ENCODE measurements at regions not wholly inside any gene's neighbourhood (a gene's known extent, or its start where the extent isn't known, plus 50 kb on each side); places are given as distances from the start of the nearest gene placed in this dataset.

DNA sequence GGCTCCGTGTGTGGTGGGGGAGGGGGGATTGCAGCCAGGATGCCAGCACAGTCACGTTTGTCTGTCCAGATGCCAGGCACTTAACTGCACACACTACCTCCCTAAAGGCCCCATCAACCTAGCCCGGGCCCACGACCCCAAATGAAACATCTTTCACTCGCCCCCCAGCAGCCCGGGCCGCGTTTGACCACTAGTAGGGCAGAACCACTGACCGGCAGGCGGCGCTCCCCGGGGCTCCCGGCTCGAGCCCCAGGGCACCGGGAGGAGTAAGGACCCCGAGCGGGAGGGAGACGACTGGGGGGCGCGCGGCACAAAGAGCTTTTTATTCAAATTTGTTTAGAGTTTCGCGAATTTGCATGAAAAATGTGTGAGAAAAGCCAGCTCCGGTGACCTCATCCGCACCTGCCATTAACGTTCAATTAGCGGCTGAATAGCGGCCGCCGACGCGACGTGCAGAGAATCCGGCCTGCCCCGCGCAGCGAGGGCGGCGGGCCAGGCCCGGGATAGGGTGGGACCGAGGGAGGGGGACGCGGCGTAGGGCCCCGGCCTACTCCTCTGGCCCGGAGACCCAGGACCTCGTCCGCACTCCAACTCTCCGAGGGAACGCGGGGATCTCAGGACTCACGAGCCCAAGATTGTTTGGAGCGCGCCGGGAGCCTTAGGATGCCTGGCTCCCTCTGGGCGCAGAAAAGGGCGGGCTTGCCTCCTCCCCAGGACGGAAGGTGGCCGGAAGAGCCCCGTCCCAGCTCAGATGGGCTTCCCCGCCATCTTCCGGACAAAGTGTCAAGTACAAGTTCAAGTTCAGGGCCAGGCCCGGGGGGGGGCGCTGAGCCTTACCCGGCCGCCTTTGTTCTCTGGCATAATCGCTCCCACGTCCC, 64.9 kb upstream of the POLG start:
- peak; percentile 56 to 57 for DNase-seq

DNA sequence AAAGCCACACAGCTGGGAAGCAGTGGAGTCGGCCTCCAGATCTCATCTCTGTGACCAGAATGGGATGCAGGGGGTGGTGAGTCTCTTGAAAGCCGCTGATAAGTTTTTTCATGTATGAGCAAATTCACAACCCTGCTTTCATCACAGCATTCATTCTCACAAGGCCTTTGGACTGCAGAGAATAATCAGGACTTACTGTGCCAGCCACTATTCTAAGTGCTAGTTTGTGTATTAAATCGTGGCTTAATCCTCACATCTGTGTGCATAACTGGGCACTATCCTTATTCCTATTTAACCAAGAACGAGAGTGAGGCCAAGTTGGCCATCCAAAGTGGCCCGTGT, 64.2 kb upstream of the POLG start:
- DNase-seq, result no peak

- DNase-seq, result no peak
Measured at GRCh38 chr15:89397653-89398023, 63.0 kb upstream of the POLG start.

- no peak for DNase-seq
Measured at GRCh38 chr15:89396723-89397652, 62.4 kb upstream of the POLG start.

- peak in 1 of 2 experiments; percentile 39 for DNase-seq
Measured at GRCh38 chr15:89395996-89396395, 61.4 kb upstream of the POLG start.

DNA sequence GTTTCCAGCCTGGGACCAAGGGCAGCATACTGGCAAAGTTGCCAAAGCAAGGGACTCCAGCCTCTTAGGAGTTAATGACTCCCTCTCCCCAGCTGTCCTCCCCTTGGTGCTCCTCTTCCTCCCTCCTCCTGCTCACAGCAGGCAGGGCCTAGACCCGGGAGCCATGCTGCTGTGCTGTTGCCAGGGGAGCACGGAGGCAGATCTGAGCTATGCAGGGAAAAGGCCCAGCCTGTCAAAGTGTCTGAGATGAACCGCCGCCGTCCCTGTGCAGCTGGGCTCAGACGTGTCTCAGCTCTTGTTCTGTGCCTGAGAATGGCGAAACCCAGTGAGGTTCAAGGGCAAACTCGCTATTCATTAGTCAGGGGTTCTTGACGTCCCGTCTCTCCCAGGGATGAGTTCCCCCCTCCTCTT, 60.8 kb upstream of the POLG start:
- no peak for DNase-seq

DNA sequence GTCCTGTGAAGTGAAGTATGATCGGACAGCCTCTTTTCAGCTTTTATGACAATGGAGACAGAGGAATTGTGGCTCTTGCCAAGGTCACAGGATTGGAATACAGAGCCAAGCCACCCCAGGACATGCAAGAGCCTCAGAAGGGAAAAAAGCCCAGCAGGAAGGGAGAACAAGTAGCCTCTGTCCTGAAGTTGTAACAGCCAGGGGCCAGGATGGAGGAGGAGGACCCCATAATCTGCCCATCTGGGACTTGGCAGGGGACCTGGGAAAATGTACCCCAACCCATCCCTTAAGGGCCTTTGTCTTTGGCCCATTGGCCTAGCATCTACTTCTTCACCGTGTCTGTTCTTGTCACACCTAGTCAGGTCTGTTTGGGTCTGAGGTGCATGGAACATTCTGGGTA, 60.4 kb upstream of the POLG start:
- no peak for DNase-seq

DNA sequence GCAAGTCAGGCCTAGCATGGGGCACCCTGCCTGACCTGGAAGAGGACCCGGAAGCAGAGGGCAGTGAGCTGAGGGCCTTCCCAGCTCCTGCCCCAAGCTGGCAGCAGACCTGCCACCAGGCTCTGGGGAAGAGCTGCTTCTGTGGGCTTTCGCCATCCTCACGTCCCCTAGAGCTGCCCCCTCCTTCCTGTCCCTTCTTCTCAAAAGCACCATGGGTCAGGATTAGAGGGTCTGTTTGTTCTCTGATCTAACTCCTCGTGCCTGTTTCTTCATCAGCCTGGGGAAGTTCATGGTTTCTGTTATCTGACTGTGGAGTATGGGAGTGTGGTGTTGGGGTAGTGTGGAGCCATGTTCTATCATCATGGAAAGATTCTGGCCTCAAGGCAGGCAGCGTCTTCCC, 58.4 kb upstream of the POLG start:
- DNase-seq, result no peak

- DNase-seq, result no peak
Measured at GRCh38 chr15:89391685-89392257, 57.1 kb upstream of the POLG start.

GRCh38 chr15:89389841-89390603, 55.4 kb upstream of the POLG start:
- no peak for DNase-seq

GRCh38 chr15:89387140-89387903, 52.7 kb upstream of the POLG start:
- no peak for DNase-seq

DNA sequence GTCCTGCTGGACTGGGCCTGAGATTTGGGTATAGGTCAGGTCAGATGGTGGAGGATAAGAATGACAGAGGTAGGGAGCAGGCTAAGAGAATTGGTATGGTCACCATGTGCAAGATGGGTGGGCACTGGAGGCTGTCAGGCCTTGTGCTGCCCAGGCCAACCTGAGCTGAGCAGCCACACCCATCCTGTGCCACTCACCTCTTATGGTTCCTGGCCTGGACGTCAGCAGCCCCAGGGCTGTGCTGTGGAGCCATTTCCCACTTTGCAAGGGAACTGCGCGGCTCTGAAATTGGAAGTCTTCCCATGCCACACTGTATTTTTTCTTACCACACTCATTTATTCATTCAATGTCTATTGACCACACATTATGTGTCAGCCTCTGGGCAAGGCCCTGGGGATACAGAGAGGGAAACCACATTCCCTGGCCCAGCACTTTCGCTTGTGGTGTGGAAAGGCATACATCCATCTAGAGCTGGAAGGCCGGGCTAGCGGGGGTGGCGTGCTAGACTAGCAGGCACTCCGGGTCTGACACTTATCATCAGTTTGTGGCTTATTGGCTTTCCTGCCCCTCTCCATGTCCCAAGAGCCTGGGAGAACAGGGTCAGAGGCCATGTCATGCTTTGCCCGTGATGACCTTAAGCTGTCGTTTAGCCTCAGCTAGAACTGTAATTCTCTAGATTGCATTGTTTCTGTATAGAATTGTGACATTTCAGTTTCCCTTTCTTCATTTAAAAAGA, 51.1 kb upstream of the POLG start:
- DNase-seq, result no peak

All from Kasumi-1 (cell line).